Stimulated activated CD4-positive, alpha-beta T cell treated with anti-CD3 and anti-CD28 coated beads, TNF-alpha, amount 100 ng/mL, for 1 hour (primary cell): ENCODE measurements at regions not wholly inside any gene's neighbourhood (a gene's known extent, or its start where the extent isn't known, plus 50 kb on each side); places are given as distances from the start of the nearest gene placed in this dataset.

Experiments
- DNase-seq, 3 donors: peaks; one replicate each; pipeline ENCODE4 v3.0.0-alpha.2; 2020; ENCODE audit warnings: low read depth in 3 of 3, low spot score in 1 of 3

DNA sequence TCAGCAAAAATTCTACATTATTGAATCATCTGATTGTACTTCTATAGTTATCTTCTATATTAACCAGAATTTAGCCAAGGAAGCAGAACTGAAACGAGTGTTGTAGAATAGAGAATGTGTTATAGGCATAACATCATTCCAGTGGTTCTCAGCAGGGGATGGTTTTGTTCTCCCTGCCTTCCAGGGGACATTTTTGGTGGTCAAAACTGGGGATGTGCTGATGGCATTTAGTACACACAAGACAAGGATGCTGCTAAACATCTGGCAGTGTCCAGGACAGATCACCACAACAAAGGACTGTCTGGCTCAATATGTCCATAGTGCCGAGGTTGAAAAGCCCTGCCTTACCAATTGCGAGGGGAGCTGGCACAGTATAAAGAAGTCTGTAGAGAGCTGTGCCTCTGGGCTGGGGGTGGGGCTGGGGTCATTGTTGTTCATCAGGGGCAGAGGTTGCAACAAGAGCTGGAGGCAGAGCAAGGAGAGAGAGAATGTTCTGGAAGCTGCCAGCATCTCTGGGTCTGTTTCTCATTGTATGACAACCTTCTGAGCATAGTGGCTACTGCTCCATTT is 1472.8 kb downstream of the AACS start:
- no peak for DNase-seq

GRCh38 chr12:126538888-126539287 is 1473.7 kb downstream of the AACS start:
- DNase-seq = no peak

- DNase-seq = no peak
These were observed 1480.2 kb downstream of the AACS start for GRCh38 chr12:126545411-126545810.

GRCh38 chr12:126547905-126548304 is 1482.7 kb downstream of the AACS start:
- DNase-seq = no peak

GRCh38 chr12:126551869-126552268 is 1486.6 kb downstream of the AACS start:
- DNase-seq = no peak

DNA sequence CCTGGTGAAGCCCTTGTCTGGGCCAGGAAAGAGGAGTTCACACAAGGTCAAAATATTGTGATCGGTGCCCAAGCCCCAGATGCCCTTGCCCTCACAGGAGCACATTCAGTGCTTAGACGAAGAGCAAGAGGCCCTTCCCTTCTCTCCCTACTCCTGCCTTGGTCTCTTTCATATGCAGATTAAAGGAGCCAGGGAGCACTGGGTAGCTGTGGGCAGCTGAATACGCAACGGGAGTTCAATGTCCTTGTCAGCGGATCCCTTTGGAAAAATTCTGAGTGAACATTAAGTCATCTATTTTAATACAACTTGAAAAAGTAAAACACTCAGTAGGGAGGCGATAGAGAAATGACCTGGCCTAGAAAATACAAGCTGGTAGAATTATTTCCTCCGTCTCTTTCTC is 1489.4 kb downstream of the AACS start:
- DNase-seq = no peak

DNA sequence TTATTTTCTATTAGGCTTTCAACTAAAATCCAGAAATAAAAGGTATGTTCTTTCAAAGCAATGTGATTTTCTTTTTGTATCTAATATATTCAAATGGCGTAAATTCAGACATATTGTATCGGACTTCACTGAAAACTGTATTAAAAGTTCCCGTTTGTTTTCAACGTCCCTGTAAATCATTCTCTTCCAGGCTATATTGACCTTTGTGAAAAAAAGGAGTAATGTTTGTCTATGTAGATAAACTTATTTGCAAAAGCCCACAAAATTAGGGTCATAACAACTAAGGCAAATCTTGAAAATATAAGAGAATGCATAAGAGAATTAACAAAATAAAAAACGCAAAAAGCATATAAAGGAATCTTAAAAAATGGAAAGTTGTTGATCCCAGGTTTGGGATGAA is 1492.4 kb downstream of the AACS start:
- no peak for DNase-seq

- no peak for DNase-seq
These were observed 1493.0 kb downstream of the AACS start for GRCh38 chr12:126558219-126558618.

DNA sequence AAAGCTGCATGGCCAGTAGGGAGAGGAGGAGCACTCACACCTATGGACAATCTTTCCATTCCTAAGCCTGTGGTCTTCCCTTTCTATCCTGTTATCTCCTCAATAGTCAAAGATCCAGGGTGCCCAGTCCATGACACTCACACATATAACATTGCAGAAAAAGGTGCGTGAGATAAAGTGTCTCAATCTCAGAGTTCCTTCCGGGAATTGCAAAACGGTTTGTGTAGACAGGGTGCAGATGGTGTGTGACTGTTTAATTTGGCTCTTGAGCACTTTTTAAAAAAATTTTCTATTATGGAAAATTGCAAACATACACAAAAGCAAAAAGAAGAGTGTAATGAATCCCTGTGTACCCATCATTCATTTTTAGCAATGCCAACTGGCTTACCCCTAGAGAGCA is 1493.6 kb downstream of the AACS start:
- no peak for DNase-seq

DNA sequence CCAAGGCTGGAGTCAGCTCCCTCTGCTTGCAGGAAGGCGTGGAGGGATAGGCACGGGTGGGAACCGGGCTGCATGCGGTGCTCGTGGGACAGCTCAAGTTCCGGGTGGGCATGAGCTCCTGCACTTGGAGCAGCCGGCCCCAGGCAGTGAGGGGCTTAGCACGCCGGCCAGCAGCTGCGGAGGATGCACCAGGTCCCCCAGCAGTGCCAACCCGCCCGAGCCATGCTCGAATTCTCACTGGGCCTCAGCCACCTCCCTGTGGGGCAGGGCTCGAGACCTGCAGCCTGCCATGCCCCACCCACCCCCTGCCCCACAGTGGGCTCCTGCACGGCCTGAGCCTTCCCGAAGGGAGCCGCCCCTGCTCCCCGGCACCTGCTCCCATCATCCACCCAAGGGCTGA is 1501.8 kb downstream of the AACS start:
- DNase-seq = no peak

DNA sequence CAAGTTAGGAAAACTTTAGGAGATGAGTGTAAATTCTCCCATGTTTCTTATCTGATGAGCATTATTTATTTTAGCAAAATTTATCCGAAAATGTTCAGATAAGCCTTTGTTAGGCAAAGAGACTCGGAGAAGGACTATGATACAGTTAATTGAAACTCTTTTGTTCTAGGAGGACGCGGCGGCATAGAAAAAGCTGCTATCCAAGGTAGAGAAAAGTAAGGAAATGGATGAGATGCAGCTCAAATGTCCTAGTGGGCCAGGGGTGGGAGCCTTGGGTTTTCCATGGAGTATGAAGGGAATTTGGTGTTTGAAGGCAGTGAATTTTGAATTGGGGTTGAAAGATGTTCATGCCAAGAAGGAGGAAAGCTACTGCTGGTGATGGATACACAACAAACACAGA is 1504.5 kb downstream of the AACS start:
- DNase-seq = no peak

DNA sequence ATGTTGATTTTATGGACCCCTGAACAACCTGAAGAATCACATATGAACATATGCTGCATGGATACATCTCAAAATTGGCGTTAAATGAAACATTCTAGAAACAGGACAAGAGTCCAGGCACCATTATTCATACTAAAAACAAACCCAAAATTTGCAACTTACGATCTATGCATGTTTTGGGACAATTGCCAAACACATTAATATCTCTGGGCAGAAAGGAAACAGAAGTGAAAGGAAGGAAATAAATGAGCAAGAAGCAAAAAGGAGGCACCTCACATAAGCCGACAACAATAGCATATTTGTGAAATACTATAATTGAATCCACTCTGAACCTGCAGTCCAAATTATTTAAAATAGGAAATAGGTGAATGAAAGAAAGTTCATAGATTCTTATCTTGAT is 1505.3 kb downstream of the AACS start:
- DNase-seq = no peak

DNA sequence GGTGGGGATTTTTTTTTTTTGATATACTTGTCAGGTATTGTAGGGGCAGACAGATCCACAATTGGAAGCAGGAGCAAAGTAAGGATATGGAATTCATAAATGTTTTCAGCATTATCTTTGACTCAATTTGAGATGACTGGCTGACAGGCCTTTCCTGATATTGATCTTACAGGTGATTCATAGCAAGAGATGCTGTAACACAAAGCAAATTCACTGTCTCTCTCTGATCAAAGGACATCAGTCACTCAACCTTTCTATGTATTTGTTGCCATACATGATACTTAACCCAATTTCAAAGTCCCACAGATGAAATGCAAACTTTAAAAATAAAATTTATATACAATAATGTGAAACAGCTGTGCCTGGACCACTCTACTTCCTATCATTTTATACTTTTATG is 1506.9 kb downstream of the AACS start:
- DNase-seq = no peak

- DNase-seq = no peak
These were observed 1516.4 kb downstream of the AACS start for GRCh38 chr12:126581655-126582054.

- DNase-seq = no peak
These were observed 1517.0 kb downstream of the AACS start for GRCh38 chr12:126582231-126582630.

- no peak for DNase-seq
These were observed 1523.5 kb downstream of the AACS start for GRCh38 chr12:126588586-126589249.

GRCh38 chr12:126591533-126591932 is 1526.3 kb downstream of the AACS start:
- no peak for DNase-seq

- no peak for DNase-seq
These were observed 1536.2 kb downstream of the AACS start for GRCh38 chr12:126601184-126602170.

DNA sequence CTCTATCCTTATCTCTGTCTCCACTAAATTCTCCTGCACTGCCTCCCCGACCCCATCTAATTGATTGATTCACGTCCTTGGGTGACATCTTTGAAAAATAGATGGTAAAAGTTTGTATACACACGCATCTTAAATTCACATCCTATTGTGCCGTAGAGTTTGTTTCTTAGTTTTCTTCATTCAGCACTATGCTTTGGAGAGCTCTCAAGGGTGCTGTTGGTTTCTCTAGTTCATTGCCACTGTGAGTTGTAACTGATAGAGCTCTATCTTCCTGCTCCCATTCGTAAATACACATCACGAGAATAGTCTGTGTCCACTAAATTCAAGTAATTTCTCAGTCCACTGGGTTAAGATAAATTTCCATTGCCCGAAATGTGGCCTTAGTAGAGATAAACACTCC is 1537.4 kb downstream of the AACS start:
- no peak for DNase-seq

GRCh38 chr12:126607157-126607556 is 1541.9 kb downstream of the AACS start:
- no peak for DNase-seq

GRCh38 chr12:126607867-126608266 is 1542.6 kb downstream of the AACS start:
- no peak for DNase-seq

DNA sequence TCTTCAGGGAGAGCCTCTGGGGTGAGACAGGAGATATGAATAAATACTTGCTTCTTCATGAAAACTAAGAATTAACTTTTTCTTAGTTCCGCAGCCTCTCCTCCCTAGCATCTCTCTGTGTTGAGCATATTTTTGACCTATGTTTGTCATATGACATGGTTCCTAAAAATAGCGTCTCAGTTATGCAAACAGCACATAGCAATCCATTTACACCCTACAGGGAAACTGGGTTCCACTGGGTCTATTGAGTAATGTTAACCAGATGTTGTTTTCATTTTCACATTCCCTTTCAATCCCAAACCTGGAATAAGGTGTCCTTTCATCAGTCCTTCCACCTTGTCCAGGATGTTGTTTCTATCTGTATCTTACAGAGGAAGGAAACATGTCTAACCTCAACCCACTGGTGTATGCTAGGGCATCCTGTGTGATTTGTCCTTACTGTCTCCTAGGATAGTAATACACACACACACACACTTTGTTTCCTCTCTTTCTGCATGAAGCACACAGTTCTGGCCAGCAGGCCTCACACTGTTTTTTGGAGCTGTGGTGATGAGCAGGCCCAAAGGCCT is 1543.5 kb downstream of the AACS start:
- DNase-seq = no peak
